Heart left ventricle (tissue), 16 donors: ENCODE measurements at regions not wholly inside any gene's neighbourhood (a gene's known extent, or its start where the extent isn't known, plus 50 kb on each side); places are given as distances from the start of the nearest gene placed in this dataset.

Experiments used
- ATAC-seq, 4 donors: fragments of 200-7000 bp; cut with Tn5 transposase; one replicate each; pipeline ENCODE4 v1.9.1; 2020 to 2022; ENCODE audit warnings: moderate library complexity in 4 of 4, mild to moderate bottlenecking in 3 of 4, moderate number of reproducible peaks in 1 of 4
- DNase-seq, 5 donors: peaks; one replicate each; pipeline ENCODE4 v3.0.0-alpha.2; 2020
- H3K27ac ChIP-seq, 12 donors: fragments of 200-600 bp; sonication (generic) in 4 of 12; one replicate each; pipeline versions ENCODE4 v1.5.0 to v1.8.0; 2016 to 2022; ENCODE audit warnings: mild to moderate bottlenecking in 2 of 12
- H3K27me3 ChIP-seq, 9 donors: fragments of 200-600 bp; sonication (generic) in 2 of 9; one replicate each; pipeline versions ENCODE4 v1.5.1 to v1.8.0; 2016 to 2022; ENCODE audit warnings: mild to moderate bottlenecking in 3 of 9
- H3K36me3 ChIP-seq, 9 donors: fragments of 200-600 bp; sonication (generic) in 2 of 9; one replicate each; pipeline versions ENCODE4 v1.5.0 to v1.8.0; 2018 to 2022; ENCODE audit warnings: mild to moderate bottlenecking in 2 of 9
- H3K4me1 ChIP-seq, 12 donors: fragments of 200-600 bp; sonication (generic) in 4 of 12; one replicate each; pipeline versions ENCODE4 v1.5.0 to v1.8.0; 2016 to 2022; ENCODE audit warnings: mild to moderate bottlenecking in 3 of 12
- H3K4me3 ChIP-seq, 12 donors: fragments of 200-600 bp; sonication (generic) in 4 of 12; one replicate each; pipeline versions ENCODE4 v1.5.0 to v1.8.0; 2017 to 2022; ENCODE audit warnings: mild to moderate bottlenecking in 9 of 12, moderate library complexity in 4 of 12
- H3K9me3 ChIP-seq, 12 donors: fragments of 200-600 bp; sonication (generic) in 4 of 12; one replicate each; pipeline versions ENCODE4 v1.5.0 to v1.8.0; 2016 to 2022; ENCODE audit warnings: mild to moderate bottlenecking in 1 of 12
- CTCF ChIP-seq, 12 donors: fragments of 200-600 bp; sonication (generic) in 4 of 12; IDR thresholded peaks; one replicate each; pipeline versions ENCODE4 v1.5.0 to v1.8.0; 2018 to 2022; ENCODE audit warnings: antibody characterized with exemption in 12 of 12, mild to moderate bottlenecking in 5 of 12
- POLR2A ChIP-seq, 2 donors: fragments of 450-650 bp; IDR thresholded peaks; one replicate each; pipeline ENCODE4 v1.6.1; 2017; ENCODE audit warnings: antibody characterized with exemption in 2 of 2, mild to moderate bottlenecking in 2 of 2, moderate library complexity in 2 of 2
- WGBS, 4 donors: extraction: QIAGEN DNeasy Blood & Tissue Kit in 2 of 4; methylation state at CpG; one replicate each; pipeline versions ENCODE4 v1.1.5 to v1.1.7; 2013 to 2018; 5-methylcytosine and 5-hydroxymethylcytosine counted together
- intact Hi-C, 10 donors: fragments of 100-400 bp; cut with DNase I; formaldehyde crosslinking; loops; one replicate each; pipeline versions ENCODE4 v1.11.1 to v1.14.2; 2022
- donor health status: ischemic (EF 13 %, LVEDD 7.1; RV severe dilation, severe dysfunction).
- donor health status: healthy with polysubstance abuse.
- donor health status: DM: no; HTN: yes; CAD: no.
- donor health status: DM: no; HTN: no; CAD: no.
- donor health status: ischemic (EF 25% LVEDD 6.9; RV normal size, moderate dysfunction).
- donor health status: ischemic (EF 25% LVEDD 5.7; RV mildly dilated, moderate dysfunction).
- donor health status: healthy.
- donor health status: DM: yes; HTN: yes; CAD: no.
- donor health status: ischemic (EF 35%, LVEDD 5.7; RV mildly dilated, moderate dysfunction).
- donor health status: nonischemic (EF 11% LVEDD 7.7; RV severe dilation, severe dysfunction).
- donor health status: DM: yes; HTN: yes; CAD: no.
- donor health status: PGD.
- donor health status: ischemic (EF 29% LVEDD 5.4; RV normal size, mild dysfunction).
- donor health status: nonischemic (EF 23%, LVEDD 6.1; RV moderate dilation, normal function).

- Histone ChIP-seq H3K27me3 (peaks cover 0 to 8% (median 0%) of the 10 kb centered on the region in 9 donors), H3K4me1 (no peaks in the 10 kb centered on the region), H3K9me3 (no peaks in the 10 kb centered on the region), H3K27ac (no peak overlapping the region), H3K4me3 (no peak overlapping the region), H3K36me3 (no peaks in the 10 kb centered on the region)
- intact Hi-C loops = no loop called here
- WGBS, 4 donors = 73 to 88% (median 82%) methylated on average over 5 of the region's 5 CpGs
- no peak for TF ChIP-seq CTCF (IDR thresholded peaks at IDR 0.05)
- no peak for TF ChIP-seq POLR2A (IDR thresholded peaks at IDR 0.05)
- no peak for ATAC-seq
- DNase-seq = no peak
Measured at GRCh38 chr3:42345811-42346210, 64.6 kb downstream of the LYZL4 start.

GRCh38 chr3:42340466-42340865 lies 69.9 kb downstream of the LYZL4 start:
- TF ChIP-seq CTCF (IDR thresholded peaks at IDR 0.05) (no peak), POLR2A (IDR thresholded peaks at IDR 0.05) (no peak)
- intact Hi-C loops = no loop called here
- Histone ChIP-seq H3K4me1 (no peaks in the 10 kb centered on the region), H3K9me3 (no peaks in the 10 kb centered on the region), H3K27ac (no peak overlapping the region), H3K27me3 (peaks cover 0 to 13% (median 0%) of the 10 kb centered on the region in 9 donors), H3K4me3 (no peak overlapping the region), H3K36me3 (no peaks in the 10 kb centered on the region)
- ATAC-seq (no peak), DNase-seq (no peak)

- Histone ChIP-seq H3K4me3 (no peak overlapping the region), H3K36me3 (no peaks in the 10 kb centered on the region), H3K27me3 (peaks cover 0 to 13% (median 0%) of the 10 kb centered on the region in 9 donors), H3K4me1 (no peaks in the 10 kb centered on the region), H3K9me3 (no peaks in the 10 kb centered on the region), H3K27ac (no peak overlapping the region)
- intact Hi-C loops = no loop called here
- 90 to 97% (median 95%) methylated on average over 3 of the region's 3 CpGs for WGBS, 4 donors
- TF ChIP-seq CTCF (IDR thresholded peaks at IDR 0.05) = no peak
- TF ChIP-seq POLR2A (IDR thresholded peaks at IDR 0.05) = no peak
- ATAC-seq = no peak
- no peak for DNase-seq
Measured at GRCh38 chr3:42339321-42339720, 71.1 kb downstream of the LYZL4 start.

GRCh38 chr3:42336103-42336502 lies 70.1 kb upstream of the CCK start:
- Histone ChIP-seq H3K9me3 (no peaks in the 10 kb centered on the region), H3K4me1 (no peaks in the 10 kb centered on the region), H3K27me3 (peaks cover 0 to 11% (median 0%) of the 10 kb centered on the region in 9 donors), H3K36me3 (no peaks in the 10 kb centered on the region), H3K27ac (no peak overlapping the region), H3K4me3 (no peak overlapping the region)
- WGBS, 4 donors = 76 to 86% (median 82%) methylated on average over 1 of the region's 1 CpG
- no peak for DNase-seq
- ATAC-seq = no peak
- intact Hi-C loops = no loop called here
- TF ChIP-seq CTCF (IDR thresholded peaks at IDR 0.05) = no peak
- no peak for TF ChIP-seq POLR2A (IDR thresholded peaks at IDR 0.05)
